Endothelial cell of umbilical vein (primary cell): ENCODE measurements at regions not wholly inside any gene's neighbourhood (a gene's known extent, or its start where the extent isn't known, plus 50 kb on each side); places are given as distances from the start of the nearest gene placed in this dataset.

ENCODE experiments used
- BruUV-seq: library from RNA; stranded (reverse); fragments of 400-500 nt; replicated peaks from 2 replicates; lab custom pipeline; 2021; lab: Mats Ljungman, UMichigan
- CTCF ChIA-PET: fragments of 300-600, 350-600 bp; sonication (Branson Sonifier 250); formaldehyde crosslinking; loops from one replicate; lab custom pipeline; 2021; ENCODE audit warnings: antibody characterized with exemption, inconsistent platforms; lab: Charles Lee
- POLR2A ChIA-PET: fragments of 300-600, 350-600 bp; sonication (Branson Sonifier 250); formaldehyde crosslinking; loops from one replicate; lab custom pipeline; 2021; ENCODE audit warnings: antibody characterized with exemption, inconsistent platforms; lab: Charles Lee
- DNase-seq: peaks from one replicate; pipeline ENCODE4 v3.0.0-alpha.2; 2011; ENCODE audit warnings: low read depth, low spot score
- FAIRE-seq: peaks from 2 replicates; lab custom pipeline; 2011; peaks lifted over from hg19 to GRCh38; lab: Jason Lieb, UNC
- H2AFZ ChIP-seq: 2 replicates; pipeline ENCODE4 v1.6.0; 2012; ENCODE audit warnings: low read depth, low read length, control low read depth, inconsistent platforms
- H3K27ac ChIP-seq: 2 replicates; pipeline ENCODE4 v1.5.1; 2011; ENCODE audit warnings: low read depth, mild to moderate bottlenecking, control low read depth, low read length, moderate library complexity; ENCODE audit not compliant: insufficient read depth
- H3K27me3 ChIP-seq, 2 experiments: 2 replicates each; pipeline versions ENCODE4 v1.6.0 to v1.6.1; 2011; ENCODE audit warnings: low read length in 2 of 2, mixed read lengths in 1 of 2; ENCODE audit not compliant: control insufficient read depth in 2 of 2, insufficient read depth in 2 of 2
- H3K36me3 ChIP-seq, 2 experiments: 2 replicates in 1 of 2; 3 replicates in 1 of 2; pipeline ENCODE4 v1.5.1; 2011; ENCODE audit warnings: low read length in 2 of 2, mild to moderate bottlenecking in 1 of 2, moderate library complexity in 1 of 2; ENCODE audit not compliant: control insufficient read depth in 2 of 2, insufficient read depth in 2 of 2; ENCODE audit errors: extremely low read depth in 1 of 2
- H3K4me1 ChIP-seq: 3 replicates; pipeline ENCODE4 v1.5.1; 2011; ENCODE audit warnings: mild to moderate bottlenecking, low read length; ENCODE audit not compliant: control insufficient read depth, insufficient read depth; ENCODE audit errors: extremely low read depth
- H3K4me2 ChIP-seq: 2 replicates; pipeline ENCODE4 v1.6.1; 2011; ENCODE audit warnings: low read length, control low read depth, mixed read lengths; ENCODE audit not compliant: insufficient read depth
- H3K4me3 ChIP-seq, 3 experiments: fragments of 200-600 bp in 1 of 3; sonication (generic), shearing (Covaris generic) in 1 of 3; replicated peaks in 1 of 3; 2 replicates each; pipeline ENCODE4 v1.5.1; 2011 to 2016; ENCODE audit warnings: control low read depth in 3 of 3, low read length in 3 of 3, mild to moderate bottlenecking in 2 of 3, inconsistent platforms in 1 of 3, low read depth in 1 of 3, moderate library complexity in 1 of 3; ENCODE audit not compliant: insufficient read depth in 1 of 3
- H3K79me2 ChIP-seq: 2 replicates; pipeline ENCODE4 v1.6.0; 2012; ENCODE audit warnings: low read length, inconsistent platforms; ENCODE audit not compliant: control insufficient read depth, insufficient read depth
- H3K9ac ChIP-seq: replicated peaks from 2 replicates; pipeline ENCODE3; 2011; ENCODE audit warnings: low read length, control low read depth; ENCODE audit not compliant: insufficient read depth; ENCODE audit errors: extremely low read depth
- H3K9me1 ChIP-seq: replicated peaks from 3 replicates; pipeline ENCODE4 v1.6.0; 2011; ENCODE audit warnings: mild to moderate bottlenecking, low read length; ENCODE audit not compliant: control insufficient read depth, insufficient read depth; ENCODE audit errors: extremely low read depth
- H3K9me3 ChIP-seq: replicated peaks from 2 replicates; pipeline ENCODE4 v1.5.1; 2012; ENCODE audit warnings: low read length, inconsistent platforms; ENCODE audit not compliant: control insufficient read depth, insufficient read depth
- H4K20me1 ChIP-seq: replicated peaks from 2 replicates; pipeline ENCODE3; 2011; ENCODE audit warnings: mild to moderate bottlenecking, low read length; ENCODE audit not compliant: control insufficient read depth, insufficient read depth; ENCODE audit errors: extremely low read depth
- CTCF ChIP-seq, 2 donors: IDR thresholded peaks; 1 replicate in 1 of 2; 2 replicates in 1 of 2; pipeline ENCODE4 v1.5.1; 2011; ENCODE audit warnings: low read length in 2 of 2, mild to moderate bottlenecking in 2 of 2, moderate library complexity in 2 of 2, control low read depth in 1 of 2, inconsistent platforms in 1 of 2, low read depth in 1 of 2; ENCODE audit not compliant: insufficient read depth in 1 of 2; ENCODE audit errors: extremely low read depth in 1 of 2
- EZH2 ChIP-seq: IDR thresholded peaks from 2 replicates; pipeline ENCODE4 v1.6.1; 2012; ENCODE audit warnings: borderline replicate concordance, low read depth, mild to moderate bottlenecking, moderate library complexity, low read length, inconsistent platforms; ENCODE audit not compliant: severe bottlenecking
- FOS ChIP-seq: IDR thresholded peaks from 2 replicates; pipeline ENCODE4 v1.6.1; 2011; ENCODE audit warnings: mild to moderate bottlenecking, low read length, moderate library complexity, borderline replicate concordance; ENCODE audit not compliant: insufficient read depth
- GATA2 ChIP-seq: IDR thresholded peaks from 2 replicates; pipeline ENCODE4 v1.7.0; 2011; ENCODE audit warnings: low read depth, mild to moderate bottlenecking, moderate library complexity, mixed read lengths, low read length; ENCODE audit not compliant: insufficient read length, insufficient read depth
- JUN ChIP-seq: IDR thresholded peaks from 2 replicates; pipeline ENCODE4 v1.6.1; 2011; ENCODE audit warnings: borderline replicate concordance, low read depth; ENCODE audit not compliant: insufficient read length, insufficient read depth
- MAX ChIP-seq: IDR thresholded peaks from 2 replicates; pipeline ENCODE4 v1.6.1; 2011; ENCODE audit not compliant: insufficient read depth, insufficient read length
- MYC ChIP-seq: IDR thresholded peaks from one replicate; pipeline ENCODE4 v1.6.1; 2011; ENCODE audit warnings: mild to moderate bottlenecking, low read depth, low read length
- POLR2A ChIP-seq: IDR thresholded peaks from 2 replicates; pipeline ENCODE4 v1.6.1; 2012; ENCODE audit warnings: low read depth, mild to moderate bottlenecking, control low read depth, low read length
- POLR2AphosphoS5 ChIP-seq: IDR thresholded peaks from 2 replicates; pipeline ENCODE4 v1.6.1; 2012; ENCODE audit warnings: low read depth, mild to moderate bottlenecking, control low read depth, low read length, moderate library complexity; ENCODE audit not compliant: insufficient read depth
- dilution Hi-C: fragments of 300-500 bp; cut with MboI; formaldehyde crosslinking; loops from one replicate; pipeline ENCODE4 v1.15.0; 2019; ENCODE audit warnings: low sequenced_read_pairs; ENCODE audit not compliant: extremely low pct_ligation_motif_present
- intact Hi-C: fragments of 100-400 bp; cut with micrococcal nuclease; formaldehyde crosslinking; loops from one replicate; pipeline ENCODE4 v1.10.0; 2022

- Histone ChIP-seq H3K27me3 (no peaks in the 10 kb centered on the region), H4K20me1 (no peaks in the 10 kb centered on the region), H3K9ac (no peak overlapping the region), H2AFZ (no peak overlapping the region), H3K36me3 (no peaks in the 10 kb centered on the region), H3K4me3 (no peak overlapping the region), H3K4me1 (no peaks in the 10 kb centered on the region), H3K27ac (no peak overlapping the region), H3K9me1 (no peaks in the 10 kb centered on the region), H3K4me2 (no peak overlapping the region), H3K9me3 (peaks cover 4% of the 10 kb centered on the region), H3K79me2 (no peaks in the 10 kb centered on the region)
- TF ChIP-seq FOS (no peak), POLR2A (no peak), CTCF (IDR thresholded peaks at IDR 0.05; ENCODE audit: extremely low read depth in 1 of 2, insufficient read depth in 1 of 2, low read depth in 1 of 2, low read length in 2 of 2) (no peak), EZH2 (no peak), POLR2AphosphoS5 (no peak), MYC (no peak), MAX (no peak), JUN (no peak), GATA2 (no peak)
- peak; percentile 18 for FAIRE-seq
- dilution Hi-C loops: no loop called here
- intact Hi-C loops: no loop called here
- ChIA-PET POLR2A (no interaction called here), CTCF (no interaction called here)
- DNase-seq: no peak
- no TSS peak for BruUV-seq
Observed at GRCh38 chr10:31687663-31688482, 240.8 kb downstream of the ARHGAP12 start.
